ENCODE measurements at regions not wholly inside any gene's neighbourhood (a gene's known extent, or its start where the extent isn't known, plus 50 kb on each side); places are given as distances from the start of the nearest gene placed in this dataset.
"Not testable (repeated sequence)": the region's sequence is repeated elsewhere in the genome, so short reads cannot be mapped to it uniquely, and the experiment has no call there.

DNA sequence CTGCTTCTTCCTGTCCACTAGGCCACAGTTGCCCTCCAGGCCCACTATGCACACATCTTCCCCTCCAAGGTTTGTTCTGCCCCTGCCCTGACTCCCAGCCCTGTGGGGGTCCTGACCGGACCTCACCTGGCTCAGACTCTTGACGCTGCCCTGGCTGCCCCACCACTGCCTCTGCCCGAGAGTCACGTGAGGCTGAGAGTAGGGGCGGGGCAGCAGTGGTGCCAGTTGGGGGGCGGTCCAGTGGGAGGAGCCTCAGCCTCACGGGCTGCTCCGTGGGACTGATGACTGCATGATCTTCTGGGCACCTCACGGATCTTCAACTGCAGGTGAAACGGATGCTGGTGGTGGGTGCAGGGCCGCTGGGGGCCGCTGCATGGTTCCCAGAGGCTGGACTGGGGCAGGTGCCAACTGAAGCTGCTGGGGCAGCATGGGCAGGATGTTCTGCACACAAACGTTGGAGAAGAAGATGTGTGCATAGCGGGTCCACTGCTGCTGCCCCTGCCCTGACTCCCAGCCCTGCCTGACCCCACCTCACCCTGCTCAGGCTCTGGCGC, 77.6 kb downstream of the HHIPL2 start:
- not testable (repeated sequence) for DNase-seq

- DNase-seq = no peak
These were observed 81.6 kb downstream of the HHIPL2 start for GRCh38 chr1:222466150-222466865.

DNA sequence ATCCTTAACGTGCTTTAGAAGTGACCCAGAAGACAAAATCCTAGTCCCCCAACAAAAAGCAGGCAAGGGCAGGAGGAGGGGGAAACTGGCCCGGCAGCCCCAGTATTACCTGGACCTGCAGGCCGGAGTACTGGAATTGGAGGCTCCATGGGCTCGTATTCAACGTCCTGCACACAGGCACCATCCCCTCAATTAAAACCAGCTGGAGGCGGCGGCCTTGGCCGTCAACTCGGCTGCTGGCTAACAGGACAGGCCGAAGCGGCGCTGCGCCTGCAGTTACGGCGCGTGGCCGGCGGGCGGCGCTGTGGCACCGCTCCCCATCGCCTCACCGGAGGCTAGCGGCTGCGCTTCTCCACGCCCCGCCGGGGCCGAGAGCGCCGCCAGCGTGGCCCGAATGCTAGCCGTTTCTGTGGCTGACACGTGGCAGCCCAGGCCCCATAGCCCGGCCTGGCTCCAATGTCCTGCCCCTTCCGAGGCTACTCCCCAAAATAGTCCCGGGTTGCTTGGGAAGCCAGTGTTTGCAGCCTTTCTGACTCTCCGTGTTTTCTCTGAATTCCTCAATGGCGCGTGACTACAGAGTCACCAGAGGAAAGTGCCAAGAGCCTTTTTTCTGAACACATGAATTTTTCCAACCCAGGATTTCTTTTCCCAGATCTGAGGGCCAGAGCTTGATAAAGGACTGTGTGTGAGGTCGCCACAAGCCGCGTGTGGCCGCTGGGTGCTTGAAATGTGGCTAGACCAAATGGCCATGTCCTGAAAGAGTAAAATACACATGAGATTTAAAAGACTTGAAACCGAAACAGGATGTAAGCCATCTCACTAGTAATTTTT, 82.5 kb downstream of the HHIPL2 start:
- peak; percentile 49 to 85 for DNase-seq

GRCh38 chr1:222464841-222465210, 83.1 kb downstream of the HHIPL2 start:
- DNase-seq = peak; percentile 42 to 54

GRCh38 chr1:222463059-222463730, 84.7 kb downstream of the HHIPL2 start:
- no peak for DNase-seq

DNA sequence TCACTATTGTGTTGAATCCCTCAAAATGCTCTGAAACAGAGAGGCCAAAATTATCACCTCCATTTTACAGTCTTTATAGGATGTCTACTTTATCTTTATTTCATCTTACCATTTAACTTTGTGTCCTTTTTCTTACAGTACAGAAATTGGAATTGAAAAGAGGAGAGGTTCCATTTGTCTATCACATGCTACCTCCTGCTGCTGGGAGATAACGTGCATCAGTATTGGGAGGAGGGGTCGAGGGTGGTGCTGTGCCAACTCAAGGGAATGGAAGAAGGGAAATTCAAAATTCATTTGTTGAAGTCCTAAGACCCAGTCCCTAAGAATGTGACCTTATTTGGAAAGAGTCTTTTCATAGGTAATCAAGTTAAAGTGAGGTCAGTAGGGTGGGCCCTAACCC, 85.3 kb downstream of the HHIPL2 start:
- DNase-seq = no peak

DNA sequence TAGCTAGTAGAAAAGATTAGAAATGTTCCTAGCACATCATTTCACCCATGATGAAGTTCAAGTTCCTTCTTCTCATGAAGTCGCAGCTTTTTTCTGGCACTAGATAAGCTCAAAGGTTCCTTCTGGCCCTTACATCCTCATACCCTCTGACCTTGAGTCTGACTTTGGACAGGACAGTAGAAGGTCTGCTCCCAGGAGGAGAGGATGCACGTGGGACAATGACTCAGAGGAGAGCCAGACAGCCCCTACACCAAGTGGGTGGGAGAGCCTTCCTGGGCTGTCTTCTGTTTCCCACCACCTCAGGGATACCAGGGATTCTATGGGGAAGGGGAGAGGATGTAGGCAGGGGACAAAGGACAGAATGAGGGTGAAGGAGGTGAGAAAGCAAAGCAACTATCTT, 86.0 kb downstream of the HHIPL2 start:
- DNase-seq = no peak

DNA sequence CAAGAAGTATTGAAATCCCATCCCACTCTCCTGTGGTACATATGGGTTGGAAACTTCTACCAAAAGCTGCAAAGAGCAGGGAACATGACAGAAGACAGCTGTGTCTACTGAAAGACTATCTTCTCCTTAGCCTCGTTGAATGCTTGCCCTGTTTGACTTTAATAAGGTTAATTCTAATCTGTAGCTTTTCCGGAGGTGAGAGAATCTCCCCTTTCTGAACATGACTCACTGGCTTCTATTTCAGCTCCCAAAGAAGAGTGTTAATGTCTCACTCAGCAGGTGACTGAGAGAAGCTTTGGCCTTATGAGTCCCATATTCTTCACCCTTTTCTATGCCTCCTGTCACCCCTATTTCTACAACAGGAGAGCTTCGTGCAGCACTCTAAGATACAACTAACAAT, 88.3 kb downstream of the HHIPL2 start:
- no peak for DNase-seq

GRCh38 chr1:222457513-222457912, 90.4 kb downstream of the HHIPL2 start:
- DNase-seq = no peak

GRCh38 chr1:222457084-222457483, 90.8 kb downstream of the HHIPL2 start:
- no peak for DNase-seq

GRCh38 chr1:222455188-222455879, 92.6 kb downstream of the HHIPL2 start:
- DNase-seq = peak; percentile 14 to 85

DNA sequence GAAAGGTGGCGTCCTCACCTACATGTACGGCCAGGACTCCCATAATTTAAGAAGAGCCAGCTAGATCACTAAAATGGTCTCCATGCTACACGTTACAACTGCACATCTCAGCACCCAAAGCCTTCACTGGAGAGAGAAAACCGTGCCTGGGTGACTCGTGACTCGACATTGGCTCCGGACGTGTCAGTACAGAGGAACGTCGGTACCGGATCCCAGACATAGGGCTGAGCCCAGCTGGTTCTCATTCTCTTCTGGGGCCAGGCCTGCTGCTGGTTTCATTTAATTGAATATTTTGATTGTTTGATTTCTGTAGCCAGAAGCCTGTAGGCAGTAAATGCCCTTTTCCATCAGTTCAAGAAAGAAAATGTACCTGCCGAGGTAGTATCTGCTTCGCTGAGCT, 93.1 kb downstream of the HHIPL2 start:
- DNase-seq = no peak

DNA sequence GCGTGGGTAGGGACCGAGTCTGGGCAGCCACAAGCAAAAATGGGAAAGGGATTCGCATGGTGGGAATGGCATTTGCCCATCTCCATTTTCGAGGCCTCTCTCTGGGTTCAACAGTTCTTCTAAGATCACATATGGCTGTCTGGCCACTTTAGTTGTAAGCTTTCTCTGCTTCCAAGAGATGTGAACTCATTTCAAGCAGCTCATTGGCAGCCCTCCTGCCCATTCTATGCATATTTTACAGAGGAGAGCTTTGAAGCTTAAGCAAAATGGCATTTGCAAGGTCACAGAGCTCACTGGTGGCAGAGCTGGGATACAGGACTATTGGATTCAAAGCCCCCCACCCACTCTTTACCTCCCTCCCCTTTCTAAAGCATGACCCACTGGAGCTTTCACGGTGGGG, 93.7 kb downstream of the HHIPL2 start:
- no peak for DNase-seq

DNA sequence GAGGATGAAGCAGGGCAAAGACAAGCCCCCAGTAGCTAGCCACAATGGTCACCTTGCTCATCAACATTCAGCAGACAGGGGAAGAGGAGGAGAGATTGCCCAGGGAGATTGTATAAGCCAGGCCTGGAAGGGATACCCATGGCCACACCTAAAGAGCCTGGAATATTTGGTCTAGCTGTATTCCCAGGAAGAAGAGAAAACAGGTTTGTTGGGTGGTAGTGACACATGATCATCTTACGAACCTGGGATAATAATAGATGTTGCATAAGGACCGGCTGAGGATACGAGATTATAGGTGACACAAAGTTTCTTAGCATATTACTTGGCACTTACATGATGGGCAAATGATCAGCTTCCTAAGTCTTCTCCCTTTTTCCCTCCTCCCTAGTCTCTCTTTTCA, 95.9 kb downstream of the HHIPL2 start:
- DNase-seq = no peak

GRCh38 chr1:222443566-222443965, 104.3 kb downstream of the HHIPL2 start:
- DNase-seq = no peak

DNA sequence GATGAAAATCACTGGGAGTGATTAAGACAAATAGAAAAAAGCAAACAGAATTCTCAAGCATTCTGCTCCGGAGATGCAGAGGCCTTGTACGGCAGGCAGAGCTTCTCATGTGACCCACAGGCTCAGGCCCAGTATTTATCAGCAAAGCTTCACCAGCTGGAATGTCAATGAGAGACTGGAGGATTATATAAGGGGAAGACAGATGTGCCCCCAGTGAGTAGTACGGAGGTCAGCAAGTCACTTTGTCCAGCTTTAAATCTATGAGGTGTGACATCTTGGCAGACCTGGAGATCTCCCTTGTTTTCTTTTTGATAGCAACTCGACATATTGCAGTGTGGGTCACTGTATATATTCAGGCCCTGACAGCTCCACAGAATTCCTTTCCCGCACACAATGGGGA, 106.8 kb downstream of the HHIPL2 start:
- peak in 1 of 2 experiments; percentile 7 for DNase-seq

- no peak for DNase-seq
These were observed 123.1 kb downstream of the HHIPL2 start for GRCh38 chr1:222424826-222425225.

- peak; percentile 39 to 50 for DNase-seq
These were observed 126.5 kb downstream of the HHIPL2 start for GRCh38 chr1:222421380-222421779.

- peak; percentile 56 to 59 for DNase-seq
These were observed 127.3 kb downstream of the HHIPL2 start for GRCh38 chr1:222420633-222421032.

DNA sequence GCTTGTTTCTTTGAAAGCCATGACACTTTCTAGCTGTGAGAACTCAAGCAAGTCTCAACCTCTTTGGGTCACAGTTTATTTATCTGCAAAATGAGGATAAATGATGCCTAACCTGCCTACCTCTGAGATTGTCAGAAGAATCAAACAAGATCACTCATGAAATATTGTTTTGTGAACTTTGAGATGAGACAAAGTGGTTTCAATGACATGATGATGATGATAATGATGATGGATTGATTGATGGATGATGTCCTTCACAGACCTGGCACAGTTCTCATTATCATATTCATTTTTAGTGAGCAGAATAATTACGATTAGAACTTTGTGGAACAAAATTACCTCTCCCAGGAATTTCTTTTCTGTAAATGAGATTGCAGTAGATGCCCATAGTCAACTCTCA, 129.2 kb downstream of the HHIPL2 start:
- DNase-seq = no peak

DNA sequence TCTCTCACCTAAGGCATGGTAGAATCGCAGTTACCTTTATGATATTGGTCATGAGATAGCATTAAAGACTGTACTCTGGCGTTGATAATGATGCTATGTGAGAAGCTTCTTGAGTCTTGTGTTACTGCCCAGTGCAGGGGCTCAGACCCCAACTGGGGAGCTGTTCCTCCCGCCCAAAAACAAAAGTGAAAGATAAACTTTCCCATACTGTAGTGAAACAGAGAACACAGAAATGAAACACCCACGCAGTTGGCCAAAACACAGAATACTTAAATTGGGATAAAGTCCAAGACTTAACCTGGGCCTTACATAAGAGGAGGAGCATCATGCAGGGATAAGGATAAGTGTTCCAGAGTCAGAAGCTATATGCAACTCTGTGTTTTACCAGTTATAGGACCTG, 130.6 kb downstream of the HHIPL2 start:
- no peak for DNase-seq

DNA sequence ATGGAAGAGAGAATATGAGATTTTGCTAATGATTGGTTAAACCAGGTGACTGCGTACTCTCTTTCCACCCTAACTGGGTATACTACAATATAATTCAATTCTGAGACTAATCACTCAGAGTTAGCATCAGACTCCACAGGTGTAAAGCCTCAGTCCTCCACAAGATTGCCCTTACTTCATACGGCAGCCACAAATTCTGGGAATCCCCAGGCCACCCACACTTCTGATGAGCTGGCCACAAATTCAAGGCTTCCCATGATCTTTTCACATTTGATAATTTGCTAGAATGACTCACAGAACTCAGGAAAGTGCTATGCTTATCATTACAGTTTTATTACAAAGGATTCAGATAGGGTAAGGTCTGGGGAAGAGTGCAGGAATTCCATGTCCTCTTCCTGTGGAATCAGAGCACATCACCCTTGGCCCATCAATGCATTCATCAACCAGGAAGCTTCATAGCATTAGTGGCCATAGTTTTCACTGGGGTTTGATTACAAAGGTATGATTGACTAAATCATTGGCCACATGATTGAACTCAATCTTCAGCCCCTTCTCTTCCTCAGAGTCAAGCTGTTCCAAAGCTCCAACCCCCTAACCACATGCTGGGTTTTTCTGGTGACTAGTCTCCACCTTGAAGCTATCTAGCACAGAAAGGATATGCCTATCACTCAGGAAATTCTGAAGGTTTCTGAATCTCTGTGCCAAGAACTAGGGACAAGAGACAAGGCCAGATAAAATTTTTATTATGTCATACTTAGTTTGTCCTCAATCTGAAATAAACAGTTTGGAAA, 131.7 kb downstream of the HHIPL2 start:
- DNase-seq = no peak
